ENCODE measurements at regions not wholly inside any gene's neighbourhood (a gene's known extent, or its start where the extent isn't known, plus 50 kb on each side); places are given as distances from the start of the nearest gene placed in this dataset.

- TF ChIP-seq CTCF (IDR thresholded peaks at IDR 0.05 in 4 of 5, conservative IDR thresholded peaks at IDR 0.05 in 1 of 5) (no peak), POLR2A (IDR thresholded peaks at IDR 0.05) (no peak)
Measured at GRCh38 chr9:107149756-107150155, 133.3 kb upstream of the RAD23B start.
